Epithelial cell of esophagus (primary cell): ENCODE measurements at regions not wholly inside any gene's neighbourhood (a gene's known extent, or its start where the extent isn't known, plus 50 kb on each side); places are given as distances from the start of the nearest gene placed in this dataset.
A peak's percentile ranks its signal among the peaks of the same experiment; 100 is the strongest.

ENCODE experiments used
- DNase-seq: peaks from one replicate; pipeline ENCODE4 v3.0.0; 2010; ENCODE audit warnings: low read depth
- H3K4me3 ChIP-seq: 2 replicates; pipeline ENCODE4 v1.5.1; 2011; ENCODE audit warnings: mild to moderate bottlenecking, low read length, control low read depth
- TF ChIP-seq, protein P1 (sequence below): IDR thresholded peaks from 2 replicates; pipeline ENCODE4 v1.5.1; 2011; ENCODE audit warnings: low read depth, mild to moderate bottlenecking, low read length, control low read depth, inconsistent platforms; ENCODE audit not compliant: insufficient read depth; ENCODE audit errors: missing control alignments

DNA sequence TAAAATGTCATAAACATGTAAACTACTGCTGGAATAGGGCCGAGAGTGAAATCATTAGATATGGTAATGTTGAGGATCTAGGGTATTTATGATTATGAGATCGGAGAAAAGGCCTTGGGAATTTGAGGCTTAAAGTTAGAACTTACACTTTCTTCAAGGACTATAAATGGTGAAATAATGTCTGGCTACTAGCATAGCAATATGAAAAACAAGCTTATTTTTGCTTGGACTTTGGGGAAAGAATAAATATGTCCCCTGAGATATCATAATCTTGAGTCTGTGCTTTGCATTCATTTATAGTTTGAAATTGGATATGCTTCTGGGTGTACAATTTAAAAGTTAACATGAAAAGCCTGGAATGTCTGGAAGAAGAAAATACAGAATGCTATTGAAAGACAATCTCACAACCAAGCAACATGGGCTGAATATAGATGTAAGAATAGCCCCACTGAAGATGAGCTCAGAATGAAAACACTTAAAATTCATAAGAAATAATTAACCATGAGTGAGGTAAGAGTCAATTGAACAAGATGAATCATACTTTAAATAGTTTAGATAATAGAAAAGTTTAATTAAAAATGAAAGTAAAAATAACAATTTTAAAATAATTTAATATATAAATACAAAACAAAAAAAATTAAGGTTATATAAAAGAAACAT lies 1555.4 kb upstream of the MIR17HG start:
- TF ChIP-seq, protein P1, sequence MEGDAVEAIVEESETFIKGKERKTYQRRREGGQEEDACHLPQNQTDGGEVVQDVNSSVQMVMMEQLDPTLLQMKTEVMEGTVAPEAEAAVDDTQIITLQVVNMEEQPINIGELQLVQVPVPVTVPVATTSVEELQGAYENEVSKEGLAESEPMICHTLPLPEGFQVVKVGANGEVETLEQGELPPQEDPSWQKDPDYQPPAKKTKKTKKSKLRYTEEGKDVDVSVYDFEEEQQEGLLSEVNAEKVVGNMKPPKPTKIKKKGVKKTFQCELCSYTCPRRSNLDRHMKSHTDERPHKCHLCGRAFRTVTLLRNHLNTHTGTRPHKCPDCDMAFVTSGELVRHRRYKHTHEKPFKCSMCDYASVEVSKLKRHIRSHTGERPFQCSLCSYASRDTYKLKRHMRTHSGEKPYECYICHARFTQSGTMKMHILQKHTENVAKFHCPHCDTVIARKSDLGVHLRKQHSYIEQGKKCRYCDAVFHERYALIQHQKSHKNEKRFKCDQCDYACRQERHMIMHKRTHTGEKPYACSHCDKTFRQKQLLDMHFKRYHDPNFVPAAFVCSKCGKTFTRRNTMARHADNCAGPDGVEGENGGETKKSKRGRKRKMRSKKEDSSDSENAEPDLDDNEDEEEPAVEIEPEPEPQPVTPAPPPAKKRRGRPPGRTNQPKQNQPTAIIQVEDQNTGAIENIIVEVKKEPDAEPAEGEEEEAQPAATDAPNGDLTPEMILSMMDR = no peak
- no peak overlapping the region for H3K4me3 ChIP-seq
- DNase-seq = no peak

DNA sequence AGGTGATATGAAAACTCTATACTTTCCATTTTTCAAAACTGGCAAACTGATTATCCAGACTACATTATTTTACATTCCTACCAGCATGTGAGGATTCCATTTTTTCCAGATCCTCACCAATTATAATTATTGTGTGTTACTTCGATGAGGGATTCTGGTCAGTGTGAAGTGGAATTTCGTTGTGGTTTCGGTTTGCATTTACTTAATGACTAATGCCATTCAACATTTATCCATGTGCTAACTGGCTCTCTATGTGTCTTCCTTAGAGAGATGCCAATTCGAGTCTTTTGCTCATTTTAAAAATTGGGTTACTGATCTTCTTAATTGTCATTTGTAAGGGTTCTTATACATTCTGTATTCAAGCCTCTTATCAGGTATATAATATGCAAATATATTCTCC lies 1551.3 kb upstream of the MIR17HG start:
- DNase-seq = peak; percentile 24
- no peak overlapping the region for H3K4me3 ChIP-seq
- TF ChIP-seq, protein P1 = no peak

DNA sequence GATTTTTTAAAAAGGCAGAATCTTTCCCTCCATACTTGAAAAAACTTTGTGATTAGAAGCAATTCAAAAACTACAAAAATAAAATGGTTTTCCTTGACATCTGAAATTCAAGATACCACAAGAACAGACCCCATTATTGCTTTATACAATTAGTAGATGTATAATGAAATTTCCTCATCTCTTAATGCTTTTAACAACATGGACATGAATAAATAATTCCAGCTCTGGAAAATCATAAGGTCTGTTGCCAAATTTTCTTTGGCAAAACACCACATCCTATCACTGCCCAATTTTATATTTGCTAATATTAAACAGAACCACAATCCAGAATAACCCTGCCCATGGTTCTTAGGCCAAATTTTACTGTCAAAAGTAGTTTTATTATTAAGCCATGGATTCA lies 1543.6 kb upstream of the MIR17HG start:
- H3K4me3 ChIP-seq = no peak overlapping the region
- DNase-seq = no peak
- TF ChIP-seq, protein P1 = no peak

DNA sequence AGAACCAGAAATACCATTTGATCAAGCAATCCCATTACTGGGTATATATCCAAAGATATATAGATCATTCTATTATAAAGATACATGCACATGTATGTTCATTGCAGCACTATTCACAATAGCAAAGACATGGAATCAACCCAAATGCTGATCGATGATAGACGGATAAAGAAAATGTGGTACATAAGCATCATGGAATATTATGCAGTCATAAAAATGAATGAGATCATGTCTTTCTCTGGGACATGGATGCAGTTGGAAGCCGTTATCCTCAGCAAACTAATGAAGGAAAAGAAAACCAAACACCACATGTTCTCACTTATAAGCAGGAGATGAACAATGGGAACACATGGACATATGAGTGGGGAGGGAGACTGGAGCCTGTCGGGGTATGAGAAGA lies 1540.9 kb upstream of the MIR17HG start:
- TF ChIP-seq, protein P1 = no peak
- no peak for DNase-seq

DNA sequence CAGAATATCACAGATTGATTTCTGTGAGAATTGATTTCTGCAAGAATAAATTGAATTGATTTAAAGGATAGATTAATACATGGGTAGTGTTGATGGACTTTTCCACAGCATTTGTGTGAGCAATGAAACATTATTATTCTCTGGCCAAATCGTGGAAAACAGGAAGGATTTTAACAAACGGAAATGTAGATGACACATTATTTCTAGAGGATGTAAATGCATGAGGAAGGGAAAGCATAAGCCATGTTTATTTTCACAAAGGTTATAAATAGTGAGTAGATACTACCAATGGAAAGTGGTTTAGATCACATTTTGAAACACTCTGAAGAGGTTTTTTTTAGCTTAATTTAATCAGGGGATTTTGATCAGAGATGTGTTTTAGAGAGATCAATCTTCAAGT lies 1534.6 kb upstream of the MIR17HG start:
- TF ChIP-seq, protein P1 = no peak
- H3K4me3 ChIP-seq = no peak overlapping the region
- no peak for DNase-seq

More for the DNA sequence above, 1540.9 kb upstream of the MIR17HG start:
- H3K4me3 ChIP-seq = no peak overlapping the region

DNA sequence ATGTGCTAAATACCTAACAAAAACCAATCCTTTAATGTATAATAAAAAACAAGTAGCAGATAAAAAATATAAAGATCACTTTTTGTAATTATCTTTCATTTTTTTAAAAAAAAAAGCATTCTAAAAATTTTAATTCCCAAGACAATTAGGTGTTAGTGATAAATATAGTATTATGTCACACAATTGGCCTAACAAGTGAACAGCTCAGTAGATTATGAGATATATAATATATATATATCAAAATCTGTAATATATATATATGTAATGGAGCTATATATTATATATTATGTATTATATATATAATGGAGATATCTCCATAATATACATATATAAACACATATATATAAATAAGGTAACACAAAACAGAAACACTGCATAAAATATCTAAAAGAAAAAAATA lies 1531.1 kb upstream of the MIR17HG start:
- DNase-seq = no peak
- H3K4me3 ChIP-seq = no peak overlapping the region
- TF ChIP-seq, protein P1 = no peak

DNA sequence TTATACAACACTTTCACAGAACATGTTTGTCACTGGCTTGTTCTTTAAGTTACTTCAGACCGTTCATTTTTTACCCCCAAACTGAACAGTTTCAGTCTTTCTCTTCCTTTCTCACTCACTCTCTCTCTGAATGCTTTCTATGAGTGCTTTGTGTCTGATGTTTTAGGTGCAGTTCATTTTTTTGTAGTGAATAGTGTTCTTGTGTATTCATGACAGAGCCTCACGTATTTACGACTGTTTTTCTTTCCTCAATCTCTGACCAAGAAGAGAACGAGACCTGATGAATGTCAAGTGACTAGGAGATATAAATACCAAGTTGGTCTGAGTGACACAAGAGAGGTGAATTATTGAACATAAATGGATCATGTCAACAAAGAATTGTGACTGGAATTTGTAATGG lies 1525.0 kb upstream of the MIR17HG start:
- no peak overlapping the region for H3K4me3 ChIP-seq
- DNase-seq = no peak
- TF ChIP-seq, protein P1 = no peak
